ENCODE measurements at regions not wholly inside any gene's neighbourhood (a gene's known extent, or its start where the extent isn't known, plus 50 kb on each side); places are given as distances from the start of the nearest gene placed in this dataset.

- no peak for TF ChIP-seq CTCF (IDR thresholded peaks at IDR 0.05; ENCODE audit: insufficient read depth, low read length)
- no peak for TF ChIP-seq REST (IDR thresholded peaks at IDR 0.05; ENCODE audit: insufficient replicate concordance, low read depth)
- TF ChIP-seq POLR2AphosphoS5 (IDR thresholded peaks at IDR 0.05; ENCODE audit: low read depth), result no peak
Measured at GRCh38 chr12:41930866-41931437, 213.7 kb downstream of the GXYLT1 start.
